ENCODE measurements at regions not wholly inside any gene's neighbourhood (a gene's known extent, or its start where the extent isn't known, plus 50 kb on each side); places are given as distances from the start of the nearest gene placed in this dataset.
"Not testable (repeated sequence)": the region's sequence is repeated elsewhere in the genome, so short reads cannot be mapped to it uniquely, and the experiment has no call there.

DNA sequence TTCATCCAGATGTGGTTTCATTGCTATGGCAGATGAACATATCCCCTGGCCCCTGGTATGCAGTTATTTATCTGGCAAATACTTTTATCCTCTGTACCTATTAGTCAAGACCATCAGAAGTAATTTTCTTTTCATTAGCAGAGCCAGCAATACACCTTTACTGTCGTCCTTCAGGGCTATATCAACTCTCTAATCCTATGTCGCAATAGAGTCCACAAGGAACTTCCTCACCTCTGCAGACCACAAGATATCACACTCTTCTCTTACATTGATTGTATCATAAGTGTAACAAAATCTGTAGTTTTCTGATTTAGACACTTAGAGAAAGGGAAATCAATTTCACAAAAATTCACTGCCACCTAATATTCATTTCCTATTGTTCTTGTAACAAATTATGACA, 252.9 kb upstream of the DCC start:
- no peak for DNase-seq

DNA sequence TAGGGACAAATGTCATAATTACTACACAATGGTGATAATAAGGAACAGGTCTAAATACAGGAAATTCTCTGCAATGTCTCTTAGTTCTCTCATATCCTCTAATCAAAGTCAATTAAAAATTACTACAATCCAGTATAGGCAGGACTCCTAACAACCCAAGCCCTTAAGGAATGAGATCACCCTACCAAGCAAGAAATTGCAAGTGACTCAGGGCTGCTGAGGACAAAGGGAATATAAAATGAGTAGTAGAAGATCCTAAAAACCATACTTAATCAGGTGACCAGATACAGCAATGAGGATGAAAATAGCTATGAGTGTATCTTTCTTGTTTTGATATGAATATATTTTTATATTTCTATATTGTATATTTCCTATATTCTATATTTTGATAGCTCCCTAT, 250.0 kb upstream of the DCC start:
- DNase-seq = no peak

DNA sequence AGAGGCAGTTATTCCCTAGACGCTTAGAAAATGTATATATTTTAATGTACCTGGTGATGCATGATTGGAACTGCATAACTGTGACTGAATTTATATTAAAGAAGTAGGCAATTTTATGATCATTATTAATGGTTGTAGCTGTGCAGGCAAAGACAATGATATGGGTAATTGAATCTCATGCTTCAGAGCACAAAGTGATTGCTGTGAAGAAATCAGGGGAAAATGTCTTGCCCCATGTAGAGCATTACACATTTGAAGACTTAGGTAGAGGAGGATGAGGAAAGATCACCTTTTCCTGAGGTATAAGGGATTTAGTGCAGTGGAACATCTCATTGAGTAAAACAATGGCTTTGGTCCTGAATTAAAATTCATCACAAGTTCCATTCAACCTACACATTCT, 246.8 kb upstream of the DCC start:
- no peak for DNase-seq

GRCh38 chr18:52118684-52119083, 221.3 kb upstream of the DCC start:
- no peak for DNase-seq

DNA sequence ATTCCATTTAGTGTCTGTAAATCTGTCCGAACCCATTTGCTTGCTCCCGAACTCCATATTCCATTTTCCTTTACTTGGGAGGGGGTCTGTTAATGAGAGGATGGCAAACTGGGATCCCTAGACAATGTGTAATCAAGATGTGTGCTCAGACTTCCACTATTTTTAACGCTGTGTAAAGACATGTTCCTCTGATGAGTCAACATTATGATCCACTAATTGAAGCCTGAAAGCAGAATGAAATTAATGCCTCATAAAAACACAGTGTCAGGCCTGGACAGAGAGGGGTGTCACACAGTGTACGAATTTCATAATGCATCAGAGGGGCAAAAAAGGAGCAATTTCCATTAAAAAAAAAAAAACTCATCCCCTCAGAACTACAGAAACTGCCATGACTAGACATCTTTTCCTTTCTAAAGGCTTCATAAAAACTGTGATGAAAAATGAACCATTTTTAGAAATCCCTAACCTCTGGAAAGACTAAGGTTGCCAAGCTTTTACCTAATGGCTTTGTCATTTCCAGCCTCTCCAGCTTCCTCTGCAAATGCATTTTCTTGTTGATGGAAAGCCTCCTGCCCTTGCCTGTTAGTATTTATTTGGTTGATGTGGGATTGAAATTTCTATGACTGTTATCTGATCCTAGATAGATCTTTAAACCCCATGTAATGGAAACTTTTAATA, 209.2 kb upstream of the DCC start:
- DNase-seq = no peak

GRCh38 chr18:52131845-52132244, 208.2 kb upstream of the DCC start:
- no peak for DNase-seq

GRCh38 chr18:52136532-52136931, 203.5 kb upstream of the DCC start:
- no peak for DNase-seq

DNA sequence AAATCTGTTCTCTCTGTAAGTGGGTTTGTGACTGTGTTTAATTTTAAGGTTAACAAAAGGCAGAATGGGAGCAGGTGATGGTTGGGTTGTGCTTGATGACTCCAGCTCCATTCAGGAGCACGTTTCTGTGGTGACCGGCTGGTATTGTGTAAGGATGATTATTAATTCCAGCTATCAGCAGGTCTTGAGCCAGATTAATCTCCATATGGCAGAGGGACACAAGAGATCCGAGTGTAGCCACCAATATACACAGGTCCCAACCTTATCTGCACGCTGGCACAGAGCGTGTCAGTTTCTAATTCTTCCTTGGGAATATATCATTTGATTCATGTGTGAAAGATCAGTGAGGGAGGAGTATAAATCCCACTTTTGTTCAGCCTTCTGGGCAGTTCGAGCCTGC, 199.0 kb upstream of the DCC start:
- no peak for DNase-seq

DNA sequence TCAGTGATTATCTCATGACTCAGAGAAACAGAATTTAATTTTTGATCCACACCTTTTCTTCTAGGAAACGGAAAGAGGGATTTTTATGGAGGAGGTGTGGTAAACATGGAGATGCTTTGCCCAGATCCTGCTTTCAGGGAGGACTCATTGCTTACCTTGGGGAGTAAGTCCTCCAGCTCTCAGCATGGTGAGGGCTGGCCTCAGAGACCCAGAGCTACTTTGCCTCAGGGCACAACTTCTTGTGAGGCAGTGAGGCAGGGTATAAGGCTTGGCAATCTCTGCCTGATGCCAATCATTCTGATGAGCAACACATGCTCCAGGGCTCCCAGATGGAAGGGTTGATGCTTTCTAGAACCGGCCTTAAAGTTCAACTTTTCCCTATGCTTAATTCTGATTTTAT, 189.9 kb upstream of the DCC start:
- DNase-seq = no peak

GRCh38 chr18:52152036-52152435, 188.0 kb upstream of the DCC start:
- DNase-seq = no peak

GRCh38 chr18:52156166-52156565, 183.8 kb upstream of the DCC start:
- no peak for DNase-seq

DNA sequence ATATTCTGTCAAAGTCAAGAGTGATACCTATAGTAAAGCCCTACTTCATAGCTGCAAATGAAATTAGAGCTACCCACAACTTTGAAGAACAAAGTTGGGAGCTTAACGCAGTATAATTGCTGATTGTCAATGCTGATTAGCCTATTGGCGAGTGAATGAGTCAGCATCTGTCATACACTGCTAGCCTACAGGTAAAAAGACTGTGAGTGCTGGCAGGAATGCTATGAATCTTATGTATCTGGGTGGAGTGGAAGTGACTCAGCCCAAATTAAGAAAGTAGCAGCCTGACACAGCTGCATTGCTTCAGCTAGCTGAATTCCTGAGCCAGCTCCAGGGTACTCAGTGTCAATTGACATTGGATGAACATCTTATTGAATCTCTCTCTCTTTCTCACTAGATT, 179.4 kb upstream of the DCC start:
- DNase-seq = no peak

GRCh38 chr18:52163478-52163877, 176.5 kb upstream of the DCC start:
- DNase-seq = no peak

GRCh38 chr18:52168131-52168530, 171.9 kb upstream of the DCC start:
- not testable (repeated sequence) for DNase-seq

GRCh38 chr18:52174220-52174619, 165.8 kb upstream of the DCC start:
- no peak for DNase-seq

DNA sequence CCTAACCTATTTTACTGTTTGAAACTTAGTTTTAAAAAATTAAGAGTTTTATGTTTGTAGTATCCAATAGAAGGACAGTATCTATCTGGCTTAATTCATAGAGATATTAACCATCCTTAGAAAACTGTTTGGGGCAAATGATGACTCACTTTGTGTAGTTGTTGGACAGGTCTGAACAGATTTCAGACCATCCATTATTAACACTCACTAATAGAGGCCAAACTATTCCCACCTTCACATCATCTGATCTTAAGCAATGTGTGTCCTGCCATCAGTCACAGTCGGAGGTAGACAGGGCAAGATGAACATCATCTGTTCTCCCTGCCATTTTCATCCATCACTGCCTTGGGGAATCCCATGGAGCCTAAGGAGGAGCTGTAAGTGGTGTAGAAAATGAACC, 164.6 kb upstream of the DCC start:
- no peak for DNase-seq

DNA sequence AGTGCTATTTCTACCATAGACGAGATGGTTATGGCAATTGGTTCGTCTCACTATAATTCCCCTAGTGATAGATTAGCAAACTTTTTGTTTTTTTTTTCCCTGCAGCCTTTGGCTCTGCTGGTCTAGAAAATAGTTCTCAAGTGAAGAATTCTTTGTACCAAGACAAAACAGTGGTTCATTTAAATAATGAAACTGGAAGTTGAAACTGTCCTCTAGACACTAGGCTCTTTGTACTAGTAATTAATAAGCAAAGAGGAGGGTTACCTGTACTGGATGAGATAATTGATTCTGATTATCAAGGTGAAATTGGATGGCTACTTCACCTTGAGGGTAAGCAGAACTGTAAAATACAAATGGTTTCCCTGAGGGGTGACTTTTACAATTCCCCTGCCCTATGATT, 156.9 kb upstream of the DCC start:
- DNase-seq = no peak

- DNase-seq = no peak
Observed at GRCh38 chr18:52190195-52190594, 149.8 kb upstream of the DCC start.

DNA sequence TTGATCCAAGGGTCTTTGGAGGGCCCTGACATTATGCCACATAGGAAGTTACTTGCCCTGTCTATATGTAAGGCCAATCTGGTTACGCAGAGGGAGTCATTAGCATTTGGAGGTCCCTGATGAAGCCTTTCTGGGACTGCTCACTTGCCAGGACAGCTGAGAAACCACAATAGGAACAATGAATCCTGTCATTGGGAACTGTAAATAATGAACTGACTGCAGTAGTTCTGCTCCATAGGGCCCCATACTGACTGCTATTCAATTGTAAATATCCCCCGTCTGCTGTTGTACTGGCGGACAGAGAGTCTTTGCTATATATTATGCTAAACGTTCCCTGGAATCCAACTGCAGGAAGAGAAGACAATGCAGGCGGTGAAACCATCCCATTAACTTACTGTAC, 149.4 kb upstream of the DCC start:
- DNase-seq = no peak

- DNase-seq = no peak
Observed at GRCh38 chr18:52200406-52200805, 139.6 kb upstream of the DCC start.

DNA sequence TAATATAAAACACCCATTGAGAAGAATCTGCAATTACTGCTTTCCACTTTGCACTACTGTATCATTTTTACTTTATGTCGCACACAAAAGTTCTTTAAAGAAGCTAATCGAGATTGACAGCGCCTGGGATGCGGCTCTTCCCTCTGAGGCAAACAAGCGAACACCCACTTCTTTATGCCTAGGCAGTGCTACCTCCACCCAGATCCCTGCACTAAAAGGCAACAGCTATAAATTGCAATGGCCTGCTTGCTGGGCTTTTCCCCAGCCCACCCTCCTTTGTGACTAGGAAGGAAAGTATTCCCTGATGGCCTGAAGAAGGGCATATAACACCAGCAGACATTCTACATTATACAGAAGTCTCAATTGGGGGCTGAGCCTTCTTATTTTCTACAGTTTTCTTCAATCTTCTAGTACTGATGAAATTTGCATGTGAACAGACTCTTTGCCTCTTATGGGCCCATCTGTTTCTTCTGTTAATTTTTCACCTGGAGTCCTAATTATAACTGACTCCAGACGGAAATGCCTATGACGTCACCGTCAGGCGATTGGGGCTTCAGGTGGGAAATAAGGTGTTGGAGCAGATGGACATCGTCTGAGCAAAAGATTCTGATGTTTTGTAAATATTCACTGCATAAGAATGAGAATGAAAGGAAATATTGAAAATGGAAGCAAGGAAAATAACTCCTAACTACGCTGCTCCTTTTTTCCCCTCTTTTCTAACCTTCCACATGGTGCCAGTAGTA, 138.9 kb upstream of the DCC start:
- no peak for DNase-seq

DNA sequence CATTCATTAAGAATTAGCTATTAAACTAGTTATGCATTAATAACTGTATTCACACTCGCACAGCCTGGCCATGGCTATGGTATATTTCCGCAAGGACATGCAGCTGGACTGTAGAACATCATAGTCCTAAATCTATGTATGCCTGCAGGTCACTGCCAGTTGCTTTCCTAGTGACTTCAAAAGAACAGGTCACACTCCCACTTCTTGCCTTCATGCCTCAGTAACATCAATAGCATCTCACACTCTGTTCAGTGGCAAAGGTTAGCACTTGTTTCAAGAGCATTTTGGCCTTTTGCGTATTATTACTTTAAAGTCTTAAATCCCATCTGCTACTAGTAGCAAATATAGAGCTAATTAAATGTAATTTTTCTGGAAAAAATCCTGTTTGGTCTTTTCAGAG, 131.4 kb upstream of the DCC start:
- no peak for DNase-seq

- DNase-seq = no peak
Observed at GRCh38 chr18:52216109-52216508, 123.9 kb upstream of the DCC start.

- DNase-seq = no peak
Observed at GRCh38 chr18:52216666-52217065, 123.3 kb upstream of the DCC start.

DNA sequence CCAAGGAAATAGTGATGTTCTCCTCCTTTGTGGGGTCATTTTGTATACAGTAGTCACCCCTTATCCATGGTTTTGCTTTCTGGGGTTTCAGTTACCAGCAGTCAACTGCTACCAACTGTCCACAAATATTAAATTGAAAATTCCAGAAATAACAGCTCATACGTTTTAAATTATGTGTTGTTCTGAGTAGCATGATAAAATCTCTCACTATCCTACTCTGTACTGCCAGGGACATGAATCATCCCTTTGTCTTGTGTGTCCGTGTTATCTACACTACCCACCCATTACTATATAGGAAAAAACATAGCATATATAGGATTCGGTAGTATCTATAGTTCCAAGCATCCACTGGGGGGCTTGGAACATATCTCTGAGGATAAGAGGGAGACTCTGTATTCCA, 120.9 kb upstream of the DCC start:
- DNase-seq = no peak

Measured in CD4-positive, alpha-beta T cell treated with Interleukin-1 beta for 1 hour (primary cell).